ENCODE measurements at regions not wholly inside any gene's neighbourhood (a gene's known extent, or its start where the extent isn't known, plus 50 kb on each side); places are given as distances from the start of the nearest gene placed in this dataset.

- intact Hi-C loops (cut with micrococcal nuclease; ENCODE audit: unreplicated experiment): no loop called here
- in situ Hi-C loops (cut with HindIII; ENCODE audit: extremely low pct_ligation_motif_present, low pct_unique_long_range_greater_than_20kb): no loop called here
- no peak overlapping the region for H2AFZ ChIP-seq (ENCODE audit: low read length)
- no peaks in the 10 kb centered on the region for H3K9me3 ChIP-seq (ENCODE audit: low read length)
- no peaks in the 10 kb centered on the region for H3K4me1 ChIP-seq (ENCODE audit: insufficient read depth, low read length)
- no peaks in the 10 kb centered on the region for H4K20me1 ChIP-seq (ENCODE audit: insufficient read depth, low read length)
- FAIRE-seq (no peak), DNase-seq (ENCODE audit: low spot score) (no peak), ATAC-seq (no peak)
- POLR2A ChIA-PET: no interaction called here
- no peak overlapping the region for H3K27ac ChIP-seq (ENCODE audit: extremely low read length, insufficient read depth, low read length)
- no peak overlapping the region for H3K9ac ChIP-seq (ENCODE audit: insufficient read depth, low read depth, low read length)
- no peak overlapping the region for H3K4me3 ChIP-seq (replicated peaks in 1 of 3; ENCODE audit: insufficient read depth in 1 of 3, low read depth in 2 of 3, low read length in 3 of 3)
- no peaks in the 10 kb centered on the region for H3K36me3 ChIP-seq (replicated peaks in 1 of 2; ENCODE audit: control insufficient read depth in 1 of 2, insufficient read depth in 2 of 2, low read length in 2 of 2)
- no TSS peak for BruUV-seq (replicated peaks)
- CTCF ChIA-PET (ENCODE audit: low intra/inter-chr PET ratio, low total read pairs): no interaction called here
- WGBS (ENCODE audit: low lambda C conversion rate): 55% methylated on average over 1 of the region's 1 CpG
- H3K79me2 ChIP-seq (ENCODE audit: insufficient read depth, low read length): no peaks in the 10 kb centered on the region
- H3K27me3 ChIP-seq (ENCODE audit: control insufficient read depth in 1 of 2, insufficient read depth in 2 of 2, low read length in 2 of 2): no peaks in the 10 kb centered on the region
- no peak overlapping the region for H3K4me2 ChIP-seq (ENCODE audit: low read depth, low read length)
- TF ChIP-seq FOXM1 (CRISPR knock-in tag; IDR thresholded peaks at IDR 0.05): no peak
- no peak for TF ChIP-seq AGO2 (optimal IDR thresholded peaks at IDR 0.05; ENCODE audit: low read depth, low read length)
- no peak for TF ChIP-seq ZNF343 (CRISPR knock-in tag; IDR thresholded peaks at IDR 0.05)
- no peak for TF ChIP-seq SIN3A (IDR thresholded peaks at IDR 0.05; ENCODE audit: borderline replicate concordance, low read depth, low read length)
- no peak for TF ChIP-seq HNF4G (IDR thresholded peaks at IDR 0.05; ENCODE audit: borderline replicate concordance, low read depth, low read length)
- no peak for TF ChIP-seq HNF4G (CRISPR knock-in tag; IDR thresholded peaks at IDR 0.05; ENCODE audit: borderline replicate concordance, low read depth)
- no peak for TF ChIP-seq LRRFIP1 (CRISPR knock-in tag; conservative IDR thresholded peaks at IDR 0.05)
- no peak for TF ChIP-seq SMAD1 (CRISPR knock-in tag; IDR thresholded peaks at IDR 0.05; ENCODE audit: borderline replicate concordance, low read depth)
- TF ChIP-seq MTF1 (CRISPR knock-in tag; IDR thresholded peaks at IDR 0.05): no peak
- TF ChIP-seq ZNF839 (CRISPR knock-in tag; IDR thresholded peaks at IDR 0.05; ENCODE audit: borderline replicate concordance): no peak
- TF ChIP-seq ZFP90 (CRISPR knock-in tag; IDR thresholded peaks at IDR 0.05; ENCODE audit: borderline replicate concordance): no peak
- TF ChIP-seq ZNF841 (CRISPR knock-in tag; IDR thresholded peaks at IDR 0.05; ENCODE audit: borderline replicate concordance): no peak
- TF ChIP-seq THRA (CRISPR knock-in tag; IDR thresholded peaks at IDR 0.05; ENCODE audit: borderline replicate concordance): no peak
- TF ChIP-seq ZNF766 (CRISPR knock-in tag; IDR thresholded peaks at IDR 0.05; ENCODE audit: borderline replicate concordance): no peak
- TF ChIP-seq, protein P1, sequence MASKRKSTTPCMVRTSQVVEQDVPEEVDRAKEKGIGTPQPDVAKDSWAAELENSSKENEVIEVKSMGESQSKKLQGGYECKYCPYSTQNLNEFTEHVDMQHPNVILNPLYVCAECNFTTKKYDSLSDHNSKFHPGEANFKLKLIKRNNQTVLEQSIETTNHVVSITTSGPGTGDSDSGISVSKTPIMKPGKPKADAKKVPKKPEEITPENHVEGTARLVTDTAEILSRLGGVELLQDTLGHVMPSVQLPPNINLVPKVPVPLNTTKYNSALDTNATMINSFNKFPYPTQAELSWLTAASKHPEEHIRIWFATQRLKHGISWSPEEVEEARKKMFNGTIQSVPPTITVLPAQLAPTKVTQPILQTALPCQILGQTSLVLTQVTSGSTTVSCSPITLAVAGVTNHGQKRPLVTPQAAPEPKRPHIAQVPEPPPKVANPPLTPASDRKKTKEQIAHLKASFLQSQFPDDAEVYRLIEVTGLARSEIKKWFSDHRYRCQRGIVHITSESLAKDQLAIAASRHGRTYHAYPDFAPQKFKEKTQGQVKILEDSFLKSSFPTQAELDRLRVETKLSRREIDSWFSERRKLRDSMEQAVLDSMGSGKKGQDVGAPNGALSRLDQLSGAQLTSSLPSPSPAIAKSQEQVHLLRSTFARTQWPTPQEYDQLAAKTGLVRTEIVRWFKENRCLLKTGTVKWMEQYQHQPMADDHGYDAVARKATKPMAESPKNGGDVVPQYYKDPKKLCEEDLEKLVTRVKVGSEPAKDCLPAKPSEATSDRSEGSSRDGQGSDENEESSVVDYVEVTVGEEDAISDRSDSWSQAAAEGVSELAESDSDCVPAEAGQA (IDR thresholded peaks at IDR 0.05; ENCODE audit: low read depth): no peak
- TF ChIP-seq, protein P1 (CRISPR knock-in tag; IDR thresholded peaks at IDR 0.05; ENCODE audit: borderline replicate concordance): no peak
- no peak for TF ChIP-seq ZNF777 (CRISPR knock-in tag; IDR thresholded peaks at IDR 0.05)
- TF ChIP-seq ZMYM3 (CRISPR knock-in tag; IDR thresholded peaks at IDR 0.05): no peak
Observed at GRCh38 chr5:60514152-60514551, 185.8 kb downstream of the DEPDC1B start.
